Lung (tissue), 11 donors: ENCODE measurements at regions not wholly inside any gene's neighbourhood (a gene's known extent, or its start where the extent isn't known, plus 50 kb on each side); places are given as distances from the start of the nearest gene placed in this dataset.

Experiments
- ATAC-seq: fragments of 200-7000 bp; cut with Tn5 transposase; one replicate; pipeline ENCODE4 v1.9.1; 2020; ENCODE audit warnings: moderate number of reproducible peaks; ENCODE audit not compliant: insufficient read depth, low FRiP score
- DNase-seq, 3 donors: peaks; one replicate each; pipeline ENCODE4 v3.0.0-alpha.2; 2013 to 2017
- H3K27ac ChIP-seq, 2 donors: one replicate each; pipeline ENCODE4 v1.5.1; 2013; ENCODE audit warnings: mild to moderate bottlenecking in 2 of 2, moderate library complexity in 2 of 2, control low read depth in 1 of 2, inconsistent platforms in 1 of 2, low read depth in 1 of 2, low read length in 1 of 2
- H3K27me3 ChIP-seq, 3 donors: one replicate each; pipeline ENCODE4 v1.5.1; 2013; ENCODE audit warnings: low read length in 2 of 3; ENCODE audit not compliant: control insufficient read depth in 3 of 3, insufficient read depth in 3 of 3
- H3K36me3 ChIP-seq, 4 donors: one replicate each; pipeline ENCODE4 v1.5.1; 2013; ENCODE audit warnings: low read length in 4 of 4, mild to moderate bottlenecking in 1 of 4, moderate library complexity in 1 of 4; ENCODE audit not compliant: control insufficient read depth in 4 of 4, insufficient read depth in 4 of 4
- H3K4me1 ChIP-seq, 5 donors: one replicate each; pipeline ENCODE4 v1.5.1; 2013; ENCODE audit warnings: low read length in 5 of 5, mild to moderate bottlenecking in 2 of 5, moderate library complexity in 1 of 5; ENCODE audit not compliant: control insufficient read depth in 5 of 5, insufficient read depth in 5 of 5
- H3K4me3 ChIP-seq: one replicate; pipeline ENCODE4 v1.5.1; 2013; ENCODE audit warnings: mild to moderate bottlenecking, control low read depth, moderate library complexity
- H3K9ac ChIP-seq, 2 donors: one replicate each; pipeline ENCODE4 v1.5.1; 2013; ENCODE audit warnings: low read length in 2 of 2, control low read depth in 1 of 2; ENCODE audit not compliant: insufficient read depth in 1 of 2
- H3K9me3 ChIP-seq, 4 donors: one replicate each; pipeline ENCODE4 v1.5.1; 2013; ENCODE audit warnings: low read length in 3 of 4, mild to moderate bottlenecking in 1 of 4, moderate library complexity in 1 of 4; ENCODE audit not compliant: control insufficient read depth in 4 of 4, insufficient read depth in 3 of 4
- CTCF ChIP-seq: IDR thresholded peaks from 2 replicates; pipeline ENCODE4 v1.5.1; 2012; ENCODE audit warnings: mild to moderate bottlenecking; ENCODE audit errors: control extremely low read depth, extremely low read depth
- WGBS, 2 donors: extraction: QIAGEN DNeasy Blood & Tissue Kit; methylation state at CpG; one replicate each; pipeline ENCODE4 v1.1.7; 2013; 5-methylcytosine and 5-hydroxymethylcytosine counted together
- donor health status: control.
- donor health status: control.
- donor health status: Bipolar disorder and iron deficiency.
- donor health status: healthy.
- donor health status: DM: yes; HTN: yes; CAD: no.

DNA sequence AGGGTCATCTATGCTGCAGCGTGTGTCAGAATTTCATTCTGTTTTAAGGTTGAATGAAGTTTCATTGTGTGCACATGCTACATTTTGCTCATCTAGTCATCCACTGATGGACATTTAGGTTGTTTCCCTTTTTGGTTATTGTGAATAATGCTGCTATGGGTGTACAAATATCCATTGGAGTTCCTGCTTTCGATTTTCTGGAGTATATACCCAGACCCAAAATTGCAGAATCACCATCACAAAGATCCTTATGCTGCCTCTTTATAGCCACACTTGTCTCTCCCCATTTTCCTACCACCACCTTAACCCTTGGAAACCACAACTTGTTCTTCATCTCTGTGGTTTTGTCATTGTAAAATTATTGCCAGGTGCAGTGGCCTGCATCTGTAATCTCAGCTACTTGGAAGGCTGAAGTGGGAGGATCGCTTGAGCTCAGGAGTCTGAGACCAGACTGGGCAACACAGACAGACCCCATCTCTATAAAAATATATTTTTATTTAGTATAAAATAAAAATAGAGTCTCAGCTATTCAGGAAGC is 166.2 kb downstream of the HSD17B3 start:
- 81 to 84% methylated on average over 3 of the region's 3 CpGs for WGBS, 2 donors
- Histone ChIP-seq H3K36me3 (no peaks in the 10 kb centered on the region), H3K27me3 (no peaks in the 10 kb centered on the region), H3K4me3 (no peak overlapping the region), H3K27ac (no peak overlapping the region), H3K9ac (no peak overlapping the region), H3K9me3 (no peaks in the 10 kb centered on the region), H3K4me1 (peaks cover 0 to 70% (median 26%) of the 10 kb centered on the region in 5 donors)
- DNase-seq (peak in 1 of 3 donors; percentile 13), ATAC-seq (no peak)
- no peak for TF ChIP-seq CTCF

GRCh38 chr9:96135076-96135752 is 166.8 kb downstream of the HSD17B3 start:
- no peak overlapping the region for H3K27ac ChIP-seq
- H3K27me3 ChIP-seq, result no peaks in the 10 kb centered on the region
- no peak for TF ChIP-seq CTCF
- 80% methylated on average over 9 of the region's 9 CpGs for WGBS, 2 donors
- DNase-seq (peak in 2 of 3 donors; percentile 67 to 79), ATAC-seq (no peak)
- peaks cover 0 to 65% (median 21%) of the 10 kb centered on the region in 5 donors for H3K4me1 ChIP-seq
- no peak overlapping the region for H3K9ac ChIP-seq
- H3K36me3 ChIP-seq, result no peaks in the 10 kb centered on the region
- no peaks in the 10 kb centered on the region for H3K9me3 ChIP-seq
- H3K4me3 ChIP-seq, result no peak overlapping the region

GRCh38 chr9:96133321-96134021 is 168.5 kb downstream of the HSD17B3 start:
- H3K9ac ChIP-seq, result no peak overlapping the region
- no peak overlapping the region for H3K4me3 ChIP-seq
- H3K27me3 ChIP-seq, result no peaks in the 10 kb centered on the region
- ATAC-seq (no peak), DNase-seq (peak; percentile 55 to 82 (median 71))
- H3K4me1 ChIP-seq, result peaks cover 0 to 66% (median 26%) of the 10 kb centered on the region in 5 donors
- no peak overlapping the region for H3K27ac ChIP-seq
- H3K9me3 ChIP-seq, result no peaks in the 10 kb centered on the region
- 85 to 89% methylated on average over 6 of the region's 6 CpGs for WGBS, 2 donors
- no peak for TF ChIP-seq CTCF
- H3K36me3 ChIP-seq, result no peaks in the 10 kb centered on the region
